ENCODE measurements at regions not wholly inside any gene's neighbourhood (a gene's known extent, or its start where the extent isn't known, plus 50 kb on each side); places are given as distances from the start of the nearest gene placed in this dataset.

- no peak for DNase-seq (ENCODE audit: low spot score)
These were observed 52.6 kb upstream of the NHLH2 start for GRCh38 chr1:115893545-115893944.

GRCh38 chr1:115898020-115898419 lies 57.1 kb upstream of the NHLH2 start:
- no peak for DNase-seq (ENCODE audit: low spot score)

- no peak for DNase-seq (ENCODE audit: low spot score)
These were observed 59.9 kb upstream of the NHLH2 start for GRCh38 chr1:115900856-115901255.

DNA sequence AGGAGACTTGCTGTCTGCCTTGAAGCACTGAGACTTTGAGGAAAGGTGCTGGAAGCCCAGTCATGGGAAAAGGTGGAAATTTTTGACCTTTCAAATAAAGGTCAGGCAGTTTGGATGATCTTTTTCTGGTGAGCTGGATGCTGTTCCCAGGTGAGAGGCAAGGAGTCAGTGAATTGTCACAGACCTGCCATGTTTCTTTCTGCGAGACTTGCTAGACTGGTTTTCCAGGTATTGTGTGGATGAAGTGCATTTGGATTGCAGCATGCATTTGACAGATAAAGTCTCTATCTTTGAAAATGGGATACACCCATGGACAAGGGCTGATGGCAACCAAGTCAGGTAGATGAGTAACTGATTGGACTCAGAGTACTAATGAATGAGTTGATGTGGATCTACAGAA lies 65.7 kb upstream of the NHLH2 start:
- DNase-seq (ENCODE audit: low spot score): no peak

DNA sequence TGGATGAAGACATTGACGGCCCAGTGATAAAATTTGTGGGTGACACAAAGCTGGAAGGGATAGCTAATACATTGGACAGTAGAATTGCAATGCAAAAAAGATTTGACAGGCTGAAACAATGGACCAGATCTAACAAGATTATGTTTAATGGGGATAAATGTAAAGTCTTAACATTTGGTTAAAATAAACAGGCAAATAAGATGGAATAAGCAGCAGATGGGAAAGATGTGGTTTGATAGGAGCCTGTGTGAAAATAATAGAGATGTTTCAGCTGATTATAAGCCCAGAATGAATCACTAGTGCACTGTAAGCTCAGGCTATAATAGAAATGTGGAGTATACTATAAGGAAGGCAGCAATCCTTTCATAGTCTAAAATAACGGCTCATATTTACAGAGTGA lies 66.2 kb upstream of the NHLH2 start:
- no peak for DNase-seq (ENCODE audit: low spot score)

DNA sequence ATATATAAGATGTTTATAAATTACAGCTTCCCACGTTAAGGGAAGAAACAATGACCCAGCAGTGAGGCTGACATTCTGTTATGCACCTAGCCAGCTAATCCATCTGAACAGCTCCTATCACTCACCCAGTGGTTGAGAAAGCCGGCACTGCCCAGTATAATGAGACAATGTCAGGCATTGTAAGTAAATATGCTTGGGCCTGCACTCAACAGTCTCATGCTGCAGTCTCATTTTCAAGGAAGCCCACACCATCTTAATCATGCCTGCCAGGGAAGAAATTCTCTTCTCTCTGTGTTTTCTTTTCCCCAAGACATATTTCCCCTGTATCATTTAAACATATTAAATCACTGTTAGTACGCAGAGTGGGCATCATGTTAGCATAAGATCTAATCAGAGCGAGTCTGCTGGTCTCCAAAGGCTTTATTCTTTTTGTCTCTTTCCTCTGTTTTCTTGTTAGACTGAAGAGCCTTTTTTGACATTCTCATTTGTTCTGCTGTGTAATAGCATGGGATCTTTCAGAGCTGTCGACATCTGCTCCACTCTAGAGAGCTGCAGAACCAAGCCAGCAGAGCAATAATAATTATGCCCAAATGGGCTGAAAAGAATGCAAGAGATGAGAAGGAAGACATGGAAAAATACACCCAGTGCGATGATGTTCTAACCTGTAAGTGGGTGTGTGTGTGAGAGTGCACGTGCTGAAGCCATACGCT lies 67.6 kb upstream of the SLC22A15 start:
- peak; percentile 68 for DNase-seq (ENCODE audit: low spot score)

DNA sequence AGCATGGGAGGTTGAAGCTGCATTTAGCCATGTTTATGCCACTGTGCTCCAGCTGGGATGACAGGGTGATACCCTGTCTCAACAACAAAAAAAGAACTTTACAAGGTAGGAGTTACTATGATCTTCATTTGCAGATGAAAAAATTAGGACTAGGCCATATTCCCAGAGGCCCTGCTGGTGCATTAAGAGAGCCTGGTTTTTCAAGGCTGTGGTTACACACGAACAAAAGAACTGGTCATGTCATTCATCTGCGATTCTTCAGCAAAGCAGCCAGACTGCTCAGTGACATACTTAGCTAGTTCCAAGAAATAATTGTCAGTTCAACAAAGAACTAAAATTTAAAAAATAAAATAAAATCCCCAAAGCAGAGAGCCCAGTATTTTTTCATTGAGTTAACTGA lies 66.1 kb upstream of the SLC22A15 start:
- no peak for DNase-seq (ENCODE audit: low spot score)

DNA sequence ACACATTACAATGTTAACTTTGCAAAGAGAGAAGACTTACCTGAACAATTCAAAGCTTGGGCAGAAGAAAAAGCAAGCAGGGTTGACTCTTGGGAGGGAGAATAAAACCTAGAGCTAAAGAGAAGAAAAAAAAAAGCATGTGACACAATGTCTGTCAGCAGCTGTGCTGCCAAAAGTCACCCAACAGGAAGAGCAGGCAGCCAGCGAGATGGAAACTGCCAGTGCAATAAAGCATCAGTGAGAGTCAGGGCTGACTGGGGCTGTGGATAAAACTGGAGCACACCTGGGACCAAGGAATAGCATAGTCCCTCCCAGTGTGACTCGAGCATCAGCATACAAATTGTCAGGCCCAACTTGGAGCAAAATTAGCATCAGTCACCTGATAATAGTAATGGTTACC lies 65.0 kb upstream of the SLC22A15 start:
- DNase-seq (ENCODE audit: low spot score): no peak

GRCh38 chr1:115912116-115912515 lies 64.2 kb upstream of the SLC22A15 start:
- no peak for DNase-seq (ENCODE audit: low spot score)

DNA sequence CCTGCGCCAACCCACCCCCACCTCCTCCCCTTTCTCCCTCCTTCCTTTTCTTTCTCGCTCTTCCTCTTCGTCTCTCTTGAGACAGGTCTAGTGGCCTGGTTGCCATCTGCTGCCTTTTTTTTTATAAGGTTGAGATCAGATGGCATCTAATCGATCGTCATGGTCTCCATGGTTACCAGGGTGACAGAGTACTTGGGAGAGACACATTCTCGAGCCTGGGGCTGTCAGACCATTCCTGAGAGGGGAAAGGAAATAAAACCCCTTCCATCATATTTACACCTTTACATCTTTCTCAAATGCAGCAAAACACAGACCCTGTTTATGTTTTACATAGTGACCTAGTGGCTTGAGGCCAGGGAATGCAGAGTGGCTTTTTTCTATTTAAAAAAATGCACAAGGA lies 53.5 kb upstream of the SLC22A15 start:
- no peak for DNase-seq (ENCODE audit: low spot score)

GRCh38 chr1:115924770-115925169 lies 51.5 kb upstream of the SLC22A15 start:
- no peak for DNase-seq (ENCODE audit: low spot score)

- DNase-seq (ENCODE audit: low spot score): no peak
These were observed 50.8 kb upstream of the SLC22A15 start for GRCh38 chr1:115925467-115925866.
